AG09309 (cell line): ENCODE measurements at regions not wholly inside any gene's neighbourhood (a gene's known extent, or its start where the extent isn't known, plus 50 kb on each side); places are given as distances from the start of the nearest gene placed in this dataset.

Source experiments
- DNase-seq: peaks from one replicate; pipeline ENCODE4 v3.0.0-alpha.2; 2010; ENCODE audit warnings: low read depth
- H3K4me3 ChIP-seq: 2 replicates; pipeline ENCODE4 v1.5.1; 2011; ENCODE audit warnings: mild to moderate bottlenecking, low read depth, low read length, moderate library complexity; ENCODE audit not compliant: control insufficient read depth
- CTCF ChIP-seq: IDR thresholded peaks from 2 replicates; pipeline ENCODE4 v1.5.1; 2011; ENCODE audit warnings: mild to moderate bottlenecking, low read depth, low read length, inconsistent platforms; ENCODE audit not compliant: insufficient read depth, control insufficient read depth; ENCODE audit errors: missing control alignments

GRCh38 chr2:216312441-216312840 lies 59.8 kb downstream of the MARCHF4 start:
- no peak for DNase-seq
- H3K4me3 ChIP-seq, result no peak overlapping the region
- no peak for TF ChIP-seq CTCF

GRCh38 chr2:216308576-216308975 lies 63.7 kb downstream of the MARCHF4 start:
- no peak for DNase-seq
- H3K4me3 ChIP-seq, result no peak overlapping the region
- TF ChIP-seq CTCF, result no peak

DNA sequence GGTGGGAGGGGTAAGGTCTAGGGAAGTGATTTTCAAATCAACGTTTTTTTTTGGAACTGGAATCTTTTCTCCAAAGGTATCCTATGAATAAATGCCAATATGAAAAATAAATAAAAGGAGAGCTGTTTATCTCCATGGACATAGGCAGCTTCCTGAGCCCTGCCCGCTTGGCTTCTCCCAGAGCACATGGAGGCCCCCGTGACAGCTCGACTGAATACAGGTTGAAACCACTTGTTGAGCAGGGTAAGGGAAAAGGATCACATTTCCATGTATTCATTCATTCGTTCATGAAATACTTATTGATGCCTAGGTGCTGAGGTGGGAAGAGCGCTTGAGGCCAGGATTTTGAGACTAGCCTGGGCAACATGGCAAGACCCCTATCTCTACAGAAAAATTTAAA lies 64.8 kb downstream of the MARCHF4 start:
- no peak for DNase-seq
- H3K4me3 ChIP-seq, result no peak overlapping the region
- no peak for TF ChIP-seq CTCF

GRCh38 chr2:216306868-216307267 lies 65.4 kb downstream of the MARCHF4 start:
- no peak overlapping the region for H3K4me3 ChIP-seq
- TF ChIP-seq CTCF, result no peak
- no peak for DNase-seq

GRCh38 chr2:216305574-216305973 lies 66.7 kb downstream of the MARCHF4 start:
- no peak overlapping the region for H3K4me3 ChIP-seq
- no peak for TF ChIP-seq CTCF
- DNase-seq, result no peak

DNA sequence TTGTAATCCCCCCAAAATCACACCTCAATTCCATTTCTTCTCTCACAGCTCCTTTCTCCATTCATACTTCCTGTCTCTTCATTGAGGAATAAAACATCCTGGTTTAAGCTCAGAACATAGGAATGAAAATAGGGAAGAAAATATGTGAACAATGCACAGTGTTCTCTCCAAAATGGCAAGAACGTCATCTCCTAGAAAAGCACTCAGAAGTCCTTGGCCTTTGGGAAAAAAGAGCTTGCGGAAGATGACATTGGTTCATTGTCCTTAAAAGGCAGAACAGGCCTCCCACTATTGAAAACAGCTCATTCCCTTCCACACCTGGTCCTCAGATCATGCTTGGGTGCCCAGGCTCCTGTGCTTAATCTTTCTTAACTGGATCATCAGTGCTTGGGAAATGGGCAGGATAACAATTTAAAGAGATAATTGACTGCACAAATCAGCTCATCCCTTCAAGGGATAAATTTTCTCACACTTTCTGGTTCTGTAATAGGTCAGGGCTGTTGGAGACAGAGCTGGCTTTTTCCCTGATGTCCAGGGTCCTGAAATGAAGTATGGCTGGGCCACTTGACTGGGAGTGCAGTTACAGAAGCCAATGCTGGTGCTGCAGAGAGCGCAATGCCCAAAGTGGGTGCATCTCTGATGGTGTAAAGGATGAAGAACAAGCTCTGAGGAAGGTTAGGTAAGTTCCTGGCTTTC lies 69.2 kb downstream of the MARCHF4 start:
- DNase-seq, result no peak
- no peak for TF ChIP-seq CTCF

More for the DNA sequence above, 69.2 kb downstream of the MARCHF4 start:
- H3K4me3 ChIP-seq, result no peak overlapping the region
